Caki2 (cell line): ENCODE measurements at regions not wholly inside any gene's neighbourhood (a gene's known extent, or its start where the extent isn't known, plus 50 kb on each side); places are given as distances from the start of the nearest gene placed in this dataset.

ENCODE experiments used
- DNase-seq: peaks from one replicate; pipeline ENCODE4 v3.0.0-alpha.2; 2015; ENCODE audit warnings: low read depth
- in situ Hi-C: cut with HindIII; loops from 2 replicates; pipeline ENCODE4 v1.10.0; 2016; ENCODE audit warnings: low sequenced_read_pairs, low pct_unique_long_range_greater_than_20kb, mixed read lengths

DNA sequence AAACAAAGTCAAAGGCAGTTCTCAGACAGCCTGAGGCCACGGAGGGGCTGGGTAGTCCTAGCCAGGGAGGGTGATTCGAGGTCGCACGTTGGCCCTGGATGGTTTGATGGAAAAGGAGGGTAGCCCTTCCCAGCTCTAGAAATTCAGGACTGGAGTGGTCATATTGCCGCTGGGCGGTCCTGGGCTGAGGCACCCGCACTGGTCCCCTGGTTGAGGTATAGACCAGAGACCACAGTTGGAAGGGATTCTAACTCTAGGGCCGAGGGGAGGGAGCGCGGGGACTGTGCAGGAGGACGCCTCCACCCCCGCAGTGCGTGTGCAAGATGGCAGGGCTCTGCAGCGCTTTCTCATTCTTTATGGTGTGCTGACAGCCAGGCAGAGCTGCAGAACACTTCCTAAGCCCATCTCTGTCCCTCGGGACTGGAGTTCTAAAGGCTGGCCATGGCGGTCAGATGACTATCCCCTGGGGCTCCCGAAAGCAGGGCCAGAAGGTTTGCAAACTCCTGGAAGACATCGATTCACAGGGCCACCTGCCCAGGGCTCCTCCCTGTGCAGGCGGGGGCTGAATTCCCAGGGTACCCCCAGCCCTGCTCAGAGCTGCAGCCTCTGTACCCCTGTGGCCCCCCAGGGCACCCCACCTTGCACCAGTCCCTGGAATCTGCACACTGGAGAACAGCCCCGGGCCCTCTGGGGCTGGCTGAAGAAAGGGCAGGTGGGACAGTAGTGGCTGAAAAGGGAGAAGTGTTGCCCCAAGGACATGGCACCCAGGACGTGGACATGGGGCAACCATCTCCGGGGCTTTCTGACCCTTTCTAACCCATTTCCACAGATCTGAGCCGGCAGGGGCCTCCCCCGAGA lies 51.0 kb upstream of the ELN start:
- in situ Hi-C loops = no loop called here
- no peak for DNase-seq

DNA sequence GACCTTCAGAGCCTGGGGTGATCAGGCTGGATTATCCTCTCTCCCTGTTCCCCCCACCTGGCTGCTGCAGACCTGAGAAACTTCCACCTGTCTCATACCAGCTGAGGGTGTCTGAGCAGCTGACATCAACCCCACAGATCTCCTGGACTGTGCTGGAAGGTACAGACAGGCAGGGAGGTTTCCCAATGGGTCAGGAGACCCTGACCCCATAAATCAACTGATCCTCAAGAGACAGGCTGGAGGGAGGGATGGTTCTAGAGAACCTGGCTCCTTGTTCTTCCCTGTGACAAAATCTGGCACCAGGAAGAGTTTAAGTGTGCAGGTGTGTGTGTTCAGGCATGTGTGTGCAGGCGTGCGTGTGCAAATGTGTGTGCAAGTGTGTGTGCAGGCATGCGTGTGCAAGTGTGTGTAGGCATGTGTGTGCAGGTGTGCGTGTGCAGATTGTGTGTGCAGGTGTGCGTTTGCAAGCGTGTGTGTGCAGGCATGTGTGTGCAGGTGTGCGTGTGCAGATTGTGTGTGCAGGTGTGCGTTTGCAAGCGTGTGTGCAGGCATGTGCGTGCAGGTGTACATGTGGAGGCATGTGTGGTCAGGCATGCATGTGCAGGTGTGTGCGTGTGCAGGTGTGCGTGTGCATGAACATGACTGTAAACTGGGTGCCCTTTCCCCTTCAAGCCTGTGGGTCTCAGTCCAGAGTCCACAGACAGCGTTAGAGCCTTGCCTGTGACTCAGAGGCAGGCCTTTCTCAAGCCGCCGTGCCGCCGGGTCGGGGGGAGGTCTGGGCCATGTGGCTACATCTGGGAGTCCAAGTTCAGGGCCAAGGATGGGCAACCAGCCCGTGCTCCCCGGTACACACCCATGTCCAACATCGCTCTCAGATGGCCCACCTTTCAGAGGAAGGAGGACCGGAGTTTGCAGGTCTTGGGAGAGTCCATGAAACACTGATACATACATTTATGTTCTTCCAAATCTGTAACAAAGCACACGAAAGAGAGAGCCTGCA lies 50.1 kb upstream of the ELN start:
- in situ Hi-C loops = no loop called here
- DNase-seq = no peak
